Panc1 (cell line): ENCODE measurements at regions not wholly inside any gene's neighbourhood (a gene's known extent, or its start where the extent isn't known, plus 50 kb on each side); places are given as distances from the start of the nearest gene placed in this dataset.

Experiments used
- ATAC-seq: fragments of 200-7000 bp; cut with Tn5 transposase; 2 replicates; pipeline ENCODE4 v1.9.1; 2020; ENCODE audit warnings: mild to moderate bottlenecking, moderate library complexity
- BruUV-seq: library from RNA; stranded (reverse); fragments of 400-500 nt; replicated peaks from 2 replicates; lab custom pipeline; 2021; lab: Mats Ljungman, UMichigan
- CTCF ChIA-PET: fragments of 300-600 bp; sonication (Branson Sonifier 250); formaldehyde crosslinking; loops from one replicate; lab custom pipeline; 2022; ENCODE audit warnings: antibody characterized with exemption; lab: Charles Lee
- POLR2A ChIA-PET: fragments of 300-600 bp; sonication (Branson Sonifier 250); formaldehyde crosslinking; loops from one replicate; lab custom pipeline; 2022; ENCODE audit warnings: antibody characterized with exemption; lab: Charles Lee
- DNase-seq: peaks from one replicate; pipeline ENCODE4 v3.0.0-alpha.2; 2010; ENCODE audit warnings: low read depth, low spot score
- H3K27ac ChIP-seq: 2 replicates; pipeline ENCODE4 v1.5.1; 2011; ENCODE audit warnings: mild to moderate bottlenecking, low read length, inconsistent platforms
- H3K27me3 ChIP-seq: fragments of 200-500 bp; sonication (Bioruptor generic); 2 replicates; pipeline ENCODE4 v1.6.0; 2014; ENCODE audit warnings: low read length, inconsistent platforms; ENCODE audit not compliant: control insufficient read depth, insufficient read depth
- H3K36me3 ChIP-seq: fragments of 200-500 bp; sonication (Bioruptor generic); 2 replicates; pipeline ENCODE4 v1.5.1; 2014; ENCODE audit warnings: inconsistent platforms, mild to moderate bottlenecking, low read length, moderate library complexity; ENCODE audit not compliant: control insufficient read depth, insufficient read depth
- H3K4me1 ChIP-seq: 2 replicates; pipeline ENCODE4 v1.5.1; 2011; ENCODE audit warnings: inconsistent platforms, mild to moderate bottlenecking, low read length, moderate library complexity; ENCODE audit not compliant: control insufficient read depth, insufficient read depth
- H3K4me3 ChIP-seq, 2 experiments: 2 replicates each; pipeline ENCODE4 v1.5.1; 2011 to 2012; ENCODE audit warnings: low read depth in 2 of 2, low read length in 2 of 2, mild to moderate bottlenecking in 2 of 2, inconsistent platforms in 1 of 2, moderate library complexity in 1 of 2
- H3K9me3 ChIP-seq: fragments of 200-500 bp; sonication (Bioruptor generic); 2 replicates; pipeline ENCODE4 v1.5.1; 2014; ENCODE audit warnings: low read depth, mild to moderate bottlenecking, inconsistent platforms, low read length, moderate library complexity; ENCODE audit not compliant: control insufficient read depth, insufficient read depth
- POLR2AphosphoS5 ChIP-seq: IDR thresholded peaks from 2 replicates; pipeline ENCODE4 v1.6.1; 2012; ENCODE audit warnings: mild to moderate bottlenecking, low read depth, low read length, moderate library complexity
- SIN3A ChIP-seq: IDR thresholded peaks from 2 replicates; pipeline ENCODE4 v1.6.1; 2012; ENCODE audit warnings: low read depth, mild to moderate bottlenecking, low read length, moderate library complexity, borderline replicate concordance; ENCODE audit not compliant: insufficient read depth
- TCF7L2 ChIP-seq: IDR thresholded peaks from 2 replicates; pipeline ENCODE4 v1.6.1; 2011; ENCODE audit warnings: mild to moderate bottlenecking, low read depth, low read length, inconsistent platforms
- in situ Hi-C: cut with HindIII; loops from 2 replicates; pipeline ENCODE4 v1.10.0; 2016; ENCODE audit warnings: low sequenced_read_pairs, low pct_unique_long_range_greater_than_20kb
- intact Hi-C: fragments of 100-400 bp; cut with micrococcal nuclease; formaldehyde crosslinking; loops from one replicate; pipeline ENCODE4 v1.10.0; 2022; ENCODE audit not compliant: unreplicated experiment
- TF ChIP-seq, protein P1 (sequence below), 2 experiments: IDR thresholded peaks; 2 replicates each; pipeline ENCODE4 v1.6.1; 2011 to 2012; ENCODE audit warnings: low read depth in 2 of 2, control low read depth in 1 of 2, low read length in 1 of 2, mild to moderate bottlenecking in 1 of 2, moderate library complexity in 1 of 2; ENCODE audit not compliant: insufficient read depth in 1 of 2
- TF ChIP-seq, protein P2 (sequence below): fragments of 450-650 bp; IDR thresholded peaks from 2 replicates; pipeline ENCODE4 v1.5.1; 2017; ENCODE audit warnings: mild to moderate bottlenecking

DNA sequence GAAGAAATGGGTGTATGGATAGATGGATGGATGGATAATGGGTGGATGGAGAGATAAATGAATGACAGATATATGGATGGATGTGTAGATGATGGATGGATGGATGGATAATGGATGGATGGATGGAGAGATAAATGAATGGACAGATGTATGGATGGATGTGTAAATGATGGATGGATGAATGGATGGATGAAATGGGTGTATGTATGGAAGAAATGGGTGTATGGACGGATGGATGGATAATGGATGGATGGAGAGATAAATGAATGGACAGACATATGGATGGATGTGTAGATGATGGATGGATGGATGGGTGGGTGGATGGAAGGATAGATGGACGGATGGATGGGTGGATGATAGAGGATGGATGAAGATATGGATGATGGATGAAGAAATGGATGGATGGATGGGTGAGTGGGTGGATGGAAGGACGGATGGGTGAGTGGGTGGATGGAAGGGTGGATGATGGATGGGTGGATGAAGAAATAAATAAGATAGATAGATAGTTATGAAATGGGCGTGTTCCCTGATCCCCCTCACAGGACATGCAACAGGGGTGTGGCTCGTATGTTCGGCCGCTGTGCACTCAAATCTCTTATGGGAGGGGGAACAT is 91.1 kb upstream of the NKX1-1 start:
- Histone ChIP-seq H3K9me3 (no peaks in the 10 kb centered on the region), H3K27ac (no peak overlapping the region), H3K4me3 (no peak overlapping the region), H3K4me1 (no peaks in the 10 kb centered on the region), H3K27me3 (no peaks in the 10 kb centered on the region), H3K36me3 (no peaks in the 10 kb centered on the region)
- TF ChIP-seq, protein P1, sequence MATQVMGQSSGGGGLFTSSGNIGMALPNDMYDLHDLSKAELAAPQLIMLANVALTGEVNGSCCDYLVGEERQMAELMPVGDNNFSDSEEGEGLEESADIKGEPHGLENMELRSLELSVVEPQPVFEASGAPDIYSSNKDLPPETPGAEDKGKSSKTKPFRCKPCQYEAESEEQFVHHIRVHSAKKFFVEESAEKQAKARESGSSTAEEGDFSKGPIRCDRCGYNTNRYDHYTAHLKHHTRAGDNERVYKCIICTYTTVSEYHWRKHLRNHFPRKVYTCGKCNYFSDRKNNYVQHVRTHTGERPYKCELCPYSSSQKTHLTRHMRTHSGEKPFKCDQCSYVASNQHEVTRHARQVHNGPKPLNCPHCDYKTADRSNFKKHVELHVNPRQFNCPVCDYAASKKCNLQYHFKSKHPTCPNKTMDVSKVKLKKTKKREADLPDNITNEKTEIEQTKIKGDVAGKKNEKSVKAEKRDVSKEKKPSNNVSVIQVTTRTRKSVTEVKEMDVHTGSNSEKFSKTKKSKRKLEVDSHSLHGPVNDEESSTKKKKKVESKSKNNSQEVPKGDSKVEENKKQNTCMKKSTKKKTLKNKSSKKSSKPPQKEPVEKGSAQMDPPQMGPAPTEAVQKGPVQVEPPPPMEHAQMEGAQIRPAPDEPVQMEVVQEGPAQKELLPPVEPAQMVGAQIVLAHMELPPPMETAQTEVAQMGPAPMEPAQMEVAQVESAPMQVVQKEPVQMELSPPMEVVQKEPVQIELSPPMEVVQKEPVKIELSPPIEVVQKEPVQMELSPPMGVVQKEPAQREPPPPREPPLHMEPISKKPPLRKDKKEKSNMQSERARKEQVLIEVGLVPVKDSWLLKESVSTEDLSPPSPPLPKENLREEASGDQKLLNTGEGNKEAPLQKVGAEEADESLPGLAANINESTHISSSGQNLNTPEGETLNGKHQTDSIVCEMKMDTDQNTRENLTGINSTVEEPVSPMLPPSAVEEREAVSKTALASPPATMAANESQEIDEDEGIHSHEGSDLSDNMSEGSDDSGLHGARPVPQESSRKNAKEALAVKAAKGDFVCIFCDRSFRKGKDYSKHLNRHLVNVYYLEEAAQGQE (IDR thresholded peaks at IDR 0.05; ENCODE audit: insufficient read depth in 1 of 2, low read depth in 2 of 2, low read length in 1 of 2), result no peak
- TF ChIP-seq TCF7L2, result no peak
- TF ChIP-seq, protein P2, sequence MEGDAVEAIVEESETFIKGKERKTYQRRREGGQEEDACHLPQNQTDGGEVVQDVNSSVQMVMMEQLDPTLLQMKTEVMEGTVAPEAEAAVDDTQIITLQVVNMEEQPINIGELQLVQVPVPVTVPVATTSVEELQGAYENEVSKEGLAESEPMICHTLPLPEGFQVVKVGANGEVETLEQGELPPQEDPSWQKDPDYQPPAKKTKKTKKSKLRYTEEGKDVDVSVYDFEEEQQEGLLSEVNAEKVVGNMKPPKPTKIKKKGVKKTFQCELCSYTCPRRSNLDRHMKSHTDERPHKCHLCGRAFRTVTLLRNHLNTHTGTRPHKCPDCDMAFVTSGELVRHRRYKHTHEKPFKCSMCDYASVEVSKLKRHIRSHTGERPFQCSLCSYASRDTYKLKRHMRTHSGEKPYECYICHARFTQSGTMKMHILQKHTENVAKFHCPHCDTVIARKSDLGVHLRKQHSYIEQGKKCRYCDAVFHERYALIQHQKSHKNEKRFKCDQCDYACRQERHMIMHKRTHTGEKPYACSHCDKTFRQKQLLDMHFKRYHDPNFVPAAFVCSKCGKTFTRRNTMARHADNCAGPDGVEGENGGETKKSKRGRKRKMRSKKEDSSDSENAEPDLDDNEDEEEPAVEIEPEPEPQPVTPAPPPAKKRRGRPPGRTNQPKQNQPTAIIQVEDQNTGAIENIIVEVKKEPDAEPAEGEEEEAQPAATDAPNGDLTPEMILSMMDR, result no peak
- TF ChIP-seq SIN3A, result no peak
- no peak for TF ChIP-seq POLR2AphosphoS5
- ATAC-seq (no peak), DNase-seq (no peak)
- in situ Hi-C loops, result no loop called here
- BruUV-seq, result no TSS peak
- POLR2A ChIA-PET, result no interaction called here
- CTCF ChIA-PET, result no interaction called here
- intact Hi-C loops, result no loop called here

DNA sequence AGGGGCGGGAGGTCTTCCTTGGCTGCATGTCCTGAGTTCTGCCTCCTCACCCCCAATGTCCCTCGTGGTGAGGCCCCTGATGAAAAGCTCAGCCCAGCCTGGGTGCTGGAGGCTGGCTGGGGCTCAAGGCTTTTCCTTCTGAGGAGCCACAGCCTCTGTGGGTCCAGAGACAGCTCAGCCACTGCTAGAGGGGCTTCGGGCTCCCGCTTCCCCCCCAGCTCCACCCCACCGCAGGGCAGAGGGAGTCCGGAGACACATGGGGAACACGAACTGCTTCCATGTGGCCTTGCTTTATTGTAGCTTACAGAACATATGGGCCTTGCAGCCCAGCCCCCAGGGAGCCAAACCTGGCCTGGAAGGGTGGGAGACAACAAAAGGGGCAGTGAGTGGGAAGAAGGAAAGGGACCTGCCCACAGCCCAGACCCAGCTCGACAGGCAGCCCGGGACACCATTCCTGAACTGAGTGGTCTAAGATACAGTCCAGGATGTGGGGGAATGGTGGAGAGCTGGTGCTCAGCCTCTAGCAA is 89.9 kb upstream of the NKX1-1 start:
- ChIA-PET POLR2A (no interaction called here), CTCF (no interaction called here)
- intact Hi-C loops (no loop called here), in situ Hi-C loops (no loop called here)
- H3K27ac ChIP-seq, result no peak overlapping the region
- no peaks in the 10 kb centered on the region for H3K9me3 ChIP-seq
- ATAC-seq (no peak), DNase-seq (no peak)
- no peaks in the 10 kb centered on the region for H3K36me3 ChIP-seq
- TF ChIP-seq POLR2AphosphoS5, result no peak
- TF ChIP-seq, protein P2, result no peak
- TF ChIP-seq, protein P1 (IDR thresholded peaks at IDR 0.05; ENCODE audit: insufficient read depth in 1 of 2, low read depth in 2 of 2, low read length in 1 of 2), result no peak
- TF ChIP-seq TCF7L2, result no peak
- no peak for TF ChIP-seq SIN3A
- H3K4me1 ChIP-seq, result no peaks in the 10 kb centered on the region
- no peak overlapping the region for H3K4me3 ChIP-seq
- no peaks in the 10 kb centered on the region for H3K27me3 ChIP-seq
- no TSS peak for BruUV-seq
